HUES6 (cell line): ENCODE measurements at regions not wholly inside any gene's neighbourhood (a gene's known extent, or its start where the extent isn't known, plus 50 kb on each side); places are given as distances from the start of the nearest gene placed in this dataset.

Source experiments
- H3K27ac ChIP-seq: 2 replicates; pipeline ENCODE4 v1.7.0; 2013; ENCODE audit warnings: low read depth, mild to moderate bottlenecking, low read length, inconsistent platforms
- H3K27me3 ChIP-seq: 2 replicates; pipeline ENCODE4 v1.6.1; 2013; ENCODE audit warnings: low read length; ENCODE audit not compliant: control insufficient read depth, insufficient read depth
- H3K36me3 ChIP-seq: 2 replicates; pipeline ENCODE4 v1.6.1; 2013; ENCODE audit warnings: low read length; ENCODE audit not compliant: control insufficient read depth, insufficient read depth
- H3K4me1 ChIP-seq: 2 replicates; pipeline ENCODE4 v1.6.1; 2013; ENCODE audit warnings: low read length; ENCODE audit not compliant: control insufficient read depth, insufficient read depth
- H3K4me3 ChIP-seq: 2 replicates; pipeline ENCODE4 v1.5.1; 2013; ENCODE audit warnings: low read depth, low read length
- H3K9ac ChIP-seq: one replicate; pipeline ENCODE4 v1.6.1; 2013; ENCODE audit warnings: mild to moderate bottlenecking, low read length
- H3K9me3 ChIP-seq: 2 replicates; pipeline ENCODE4 v1.6.1; 2013; ENCODE audit warnings: low read depth, low read length; ENCODE audit not compliant: control insufficient read depth, insufficient read depth

DNA sequence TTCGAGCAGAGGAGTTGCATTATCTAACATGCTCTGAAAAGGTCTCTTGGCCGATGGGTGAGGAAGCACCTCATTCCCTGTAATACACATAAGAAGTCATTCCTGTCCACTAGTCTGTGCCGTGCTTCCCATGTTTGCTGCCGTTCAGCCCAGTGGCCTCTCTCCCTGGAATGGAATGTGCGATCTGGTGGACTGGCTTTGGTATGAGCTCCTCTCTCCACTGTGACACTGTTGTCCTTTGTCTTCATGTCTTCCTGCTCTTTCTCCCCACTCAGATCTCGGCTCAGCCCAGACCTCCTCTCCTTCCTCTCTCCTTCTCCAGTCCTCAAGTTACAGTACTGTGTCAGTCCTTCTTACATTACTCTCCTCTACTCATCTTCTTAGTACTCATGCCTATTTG lies 192.8 kb upstream of the KLF6 start:
- peaks cover 3% of the 10 kb centered on the region; the same call in 1 of the 2 replicates for H3K9me3 ChIP-seq
- H3K9ac ChIP-seq, result no peak overlapping the region
- no peak overlapping the region for H3K27ac ChIP-seq
- no peaks in the 10 kb centered on the region for H3K36me3 ChIP-seq
- H3K4me1 ChIP-seq, result no peaks in the 10 kb centered on the region
- no peaks in the 10 kb centered on the region for H3K27me3 ChIP-seq
- H3K4me3 ChIP-seq, result no peak overlapping the region

- Histone ChIP-seq H3K4me1 (no peaks in the 10 kb centered on the region), H3K4me3 (no peak overlapping the region), H3K9me3 (no peaks in the 10 kb centered on the region; the same call in 1 of the 2 replicates), H3K9ac (no peak overlapping the region), H3K27ac (no peak overlapping the region), H3K27me3 (no peaks in the 10 kb centered on the region), H3K36me3 (no peaks in the 10 kb centered on the region)
Measured at GRCh38 chr10:3976718-3977117, 191.7 kb upstream of the KLF6 start.

GRCh38 chr10:3976171-3976570 lies 191.2 kb upstream of the KLF6 start:
- H3K4me1 ChIP-seq, result no peaks in the 10 kb centered on the region
- H3K27ac ChIP-seq, result no peak overlapping the region
- no peak overlapping the region for H3K9ac ChIP-seq
- H3K36me3 ChIP-seq, result no peaks in the 10 kb centered on the region
- no peak overlapping the region for H3K4me3 ChIP-seq
- H3K9me3 ChIP-seq, result no peaks in the 10 kb centered on the region; the same call in 1 of the 2 replicates
- no peaks in the 10 kb centered on the region for H3K27me3 ChIP-seq

- Histone ChIP-seq H3K27me3 (no peaks in the 10 kb centered on the region), H3K27ac (no peak overlapping the region), H3K9ac (no peak overlapping the region), H3K4me3 (no peak overlapping the region), H3K4me1 (no peaks in the 10 kb centered on the region), H3K36me3 (no peaks in the 10 kb centered on the region), H3K9me3 (no peaks in the 10 kb centered on the region; the same call in 1 of the 2 replicates)
Measured at GRCh38 chr10:3975016-3975415, 190.0 kb upstream of the KLF6 start.

DNA sequence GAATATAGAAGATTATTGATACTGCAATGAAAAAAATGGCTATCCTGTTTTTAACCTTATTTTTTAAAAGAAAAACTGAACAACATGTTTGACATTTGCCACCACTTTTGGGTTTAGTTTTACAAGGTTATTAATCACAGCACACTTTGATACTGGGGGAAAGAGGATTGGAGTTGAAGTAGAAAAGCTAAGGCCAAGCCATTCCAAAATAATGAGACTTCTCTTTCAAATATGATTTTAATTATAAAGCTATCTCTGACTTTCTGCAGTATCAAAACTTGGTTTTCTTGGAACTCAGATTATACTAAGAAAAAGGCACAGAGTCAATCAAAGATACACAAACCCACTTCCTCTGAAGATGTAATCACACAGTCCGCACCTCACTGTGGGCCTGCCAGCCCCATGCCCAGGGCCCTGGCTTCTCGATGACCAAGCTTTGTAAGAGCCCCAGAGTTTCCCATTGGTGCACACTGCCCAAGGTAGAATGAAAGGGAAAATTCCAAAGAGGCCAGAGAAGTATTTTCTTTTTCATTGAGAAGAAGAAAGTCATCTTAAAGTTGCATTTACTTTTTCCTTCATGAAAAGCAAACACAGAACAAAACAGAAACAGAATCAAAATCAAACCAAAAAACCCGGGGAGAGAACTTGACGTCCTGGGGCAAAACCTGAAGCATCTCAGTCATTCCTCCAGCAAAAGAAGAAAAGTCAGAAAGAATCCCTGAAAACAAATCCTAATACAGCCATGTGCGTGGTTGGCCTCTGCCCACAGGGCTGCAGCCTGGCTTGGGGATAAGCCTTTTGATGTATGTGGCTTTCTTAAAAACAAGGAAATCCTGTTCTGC lies 187.7 kb upstream of the KLF6 start:
- H3K4me1 ChIP-seq, result no peaks in the 10 kb centered on the region
- no peaks in the 10 kb centered on the region for H3K27me3 ChIP-seq
- H3K27ac ChIP-seq, result no peak overlapping the region
- no peak overlapping the region for H3K9ac ChIP-seq
- no peaks in the 10 kb centered on the region for H3K36me3 ChIP-seq
- no peaks in the 10 kb centered on the region; the same call in 1 of the 2 replicates for H3K9me3 ChIP-seq
- no peak overlapping the region for H3K4me3 ChIP-seq

- no peaks in the 10 kb centered on the region for H3K36me3 ChIP-seq
- H3K9ac ChIP-seq, result no peak overlapping the region
- H3K27ac ChIP-seq, result no peak overlapping the region
- no peaks in the 10 kb centered on the region; the same call in 1 of the 2 replicates for H3K9me3 ChIP-seq
- H3K4me1 ChIP-seq, result no peaks in the 10 kb centered on the region
- no peaks in the 10 kb centered on the region for H3K27me3 ChIP-seq
- no peak overlapping the region for H3K4me3 ChIP-seq
Measured at GRCh38 chr10:3971713-3972112, 186.7 kb upstream of the KLF6 start.

DNA sequence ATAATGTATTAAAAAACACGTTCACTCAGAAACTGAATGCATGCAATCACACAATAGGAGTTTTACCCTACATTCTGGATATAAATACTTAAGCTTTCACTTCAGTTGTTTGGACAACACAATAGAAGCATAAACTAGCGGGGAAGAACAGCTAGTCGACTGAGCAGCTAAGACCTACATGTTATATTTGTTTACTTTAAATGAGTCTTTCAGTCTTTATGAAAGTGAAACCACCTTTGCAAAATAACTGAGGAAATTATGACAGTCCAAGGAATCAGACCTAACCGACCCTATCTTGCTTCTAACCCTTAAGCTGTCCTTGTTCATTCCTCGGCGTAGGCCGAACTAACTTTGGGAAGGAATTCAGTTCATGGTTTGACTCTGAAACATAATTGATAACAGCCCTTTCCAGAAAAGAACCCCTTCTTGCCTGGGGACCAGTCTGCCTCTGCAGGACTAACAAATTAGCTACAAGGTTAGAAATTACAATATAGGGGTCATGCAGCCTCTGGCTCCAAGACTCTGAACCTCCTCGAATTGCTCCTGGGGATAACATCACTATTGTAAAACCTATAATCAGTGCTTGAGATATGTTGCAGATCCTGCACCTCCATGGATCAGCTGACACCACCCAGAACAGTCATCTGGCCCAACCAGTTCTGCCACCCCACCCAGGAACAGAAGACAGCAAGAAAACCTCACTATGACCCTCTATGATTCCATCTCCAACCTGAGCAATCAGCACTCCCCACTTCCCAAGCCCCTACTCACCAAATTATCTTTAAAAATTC lies 185.1 kb upstream of the KLF6 start:
- no peak overlapping the region for H3K27ac ChIP-seq

DNA sequence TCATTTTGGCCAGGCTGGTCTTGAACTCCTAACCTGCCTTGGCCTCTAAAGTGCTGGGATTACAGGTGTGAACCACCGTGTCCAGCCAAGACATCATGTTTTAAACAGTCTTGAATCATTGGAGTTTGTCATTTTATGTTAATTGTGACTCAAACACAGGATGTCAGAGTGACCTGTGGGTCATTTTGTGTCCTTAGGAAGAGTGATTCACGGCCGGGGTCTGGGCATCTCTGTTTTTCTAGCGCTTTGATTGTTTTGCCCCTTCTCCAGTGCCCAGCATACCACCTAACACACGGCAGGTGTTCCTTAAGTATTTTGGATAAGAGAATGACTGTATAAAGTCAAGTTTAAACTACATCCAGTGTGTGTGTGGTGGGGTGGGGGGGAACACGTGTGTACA lies 183.7 kb upstream of the KLF6 start:
- no peak overlapping the region for H3K9ac ChIP-seq
- H3K4me3 ChIP-seq, result no peak overlapping the region
- no peaks in the 10 kb centered on the region for H3K4me1 ChIP-seq
- H3K27me3 ChIP-seq, result no peaks in the 10 kb centered on the region
- H3K27ac ChIP-seq, result no peak overlapping the region
- no peaks in the 10 kb centered on the region for H3K9me3 ChIP-seq
- no peaks in the 10 kb centered on the region for H3K36me3 ChIP-seq

More for the DNA sequence above, 185.1 kb upstream of the KLF6 start:
- Histone ChIP-seq H3K36me3 (no peaks in the 10 kb centered on the region), H3K4me3 (no peak overlapping the region), H3K4me1 (no peaks in the 10 kb centered on the region), H3K27me3 (no peaks in the 10 kb centered on the region), H3K9ac (no peak overlapping the region), H3K9me3 (no peaks in the 10 kb centered on the region; the same call in 1 of the 2 replicates)

DNA sequence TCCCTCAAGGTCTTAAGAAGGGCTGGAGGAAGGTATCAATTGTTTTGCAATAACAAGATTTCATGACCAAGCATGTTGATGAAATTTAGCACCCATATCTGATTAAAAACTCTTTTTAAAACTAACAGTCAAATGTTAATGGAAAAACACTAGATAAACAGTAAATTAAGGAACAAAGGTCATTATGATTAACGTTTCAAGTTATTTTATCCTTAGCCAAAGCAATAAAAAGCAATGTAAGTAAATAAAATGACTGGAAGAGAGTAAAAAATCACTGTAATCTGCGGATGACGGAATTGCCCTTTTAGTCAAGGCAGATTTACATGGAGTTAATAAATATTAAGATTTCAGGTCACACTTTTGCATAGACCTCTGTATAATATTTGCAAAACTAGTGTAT lies 179.5 kb upstream of the KLF6 start:
- Histone ChIP-seq H3K27ac (no peak overlapping the region), H3K36me3 (no peaks in the 10 kb centered on the region), H3K4me1 (peaks cover 20% of the 10 kb centered on the region), H3K9me3 (no peaks in the 10 kb centered on the region), H3K9ac (no peak overlapping the region), H3K27me3 (no peaks in the 10 kb centered on the region), H3K4me3 (no peak overlapping the region)

DNA sequence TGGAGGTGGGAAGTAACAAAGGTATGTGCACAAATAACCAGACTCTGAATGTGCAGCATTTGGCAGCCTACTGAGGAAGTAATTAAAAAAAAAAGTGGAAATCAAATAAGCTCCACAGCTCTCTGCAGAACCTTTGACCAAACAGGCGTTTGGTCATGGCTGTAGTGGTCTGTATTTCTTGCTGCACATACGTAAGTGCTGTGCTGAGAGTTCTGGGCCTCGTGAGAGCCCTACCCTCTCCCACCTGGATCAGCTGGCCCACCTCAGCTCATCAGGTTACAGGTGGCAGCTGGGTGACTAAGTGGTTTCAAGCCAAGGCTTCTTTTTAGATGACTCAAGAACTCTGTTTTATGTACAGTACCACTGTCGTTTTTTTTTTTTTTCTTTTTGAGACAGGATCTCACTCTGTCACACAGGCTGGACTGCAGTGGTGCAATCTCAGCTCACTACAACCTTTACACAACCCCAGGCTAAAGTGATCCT lies 178.2 kb upstream of the KLF6 start:
- H3K27ac ChIP-seq, result no peak overlapping the region
- peaks cover 22% of the 10 kb centered on the region for H3K4me1 ChIP-seq
- no peaks in the 10 kb centered on the region for H3K36me3 ChIP-seq
- H3K27me3 ChIP-seq, result no peaks in the 10 kb centered on the region
- no peaks in the 10 kb centered on the region for H3K9me3 ChIP-seq
- H3K4me3 ChIP-seq, result no peak overlapping the region
- H3K9ac ChIP-seq, result no peak overlapping the region

DNA sequence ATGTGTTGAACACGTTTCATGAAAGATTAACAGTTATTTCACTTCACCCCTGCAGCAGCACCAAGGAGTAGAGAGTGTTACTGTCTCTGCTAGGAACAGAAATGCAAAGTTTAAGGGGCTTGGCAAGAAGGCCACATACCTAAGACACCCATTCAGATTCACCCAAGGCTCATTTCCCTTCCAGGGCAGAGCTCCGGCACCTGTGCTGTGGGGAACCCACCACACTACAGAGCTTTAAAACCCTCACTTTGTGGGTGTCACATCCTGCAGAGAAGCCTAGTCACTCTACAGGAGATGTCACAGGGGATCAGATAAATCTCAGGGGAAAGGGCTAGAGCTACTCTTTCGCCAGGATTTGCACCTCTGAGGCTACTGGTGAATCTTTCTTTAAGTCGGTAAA lies 176.1 kb upstream of the KLF6 start:
- H3K9ac ChIP-seq, result no peak overlapping the region
- no peak overlapping the region for H3K4me3 ChIP-seq
- H3K9me3 ChIP-seq, result no peaks in the 10 kb centered on the region
- no peaks in the 10 kb centered on the region for H3K27me3 ChIP-seq
- peaks cover 23% of the 10 kb centered on the region for H3K4me1 ChIP-seq
- no peak overlapping the region for H3K27ac ChIP-seq
- H3K36me3 ChIP-seq, result no peaks in the 10 kb centered on the region
